Astrocyte of the spinal cord (primary cell): ENCODE measurements at regions not wholly inside any gene's neighbourhood (a gene's known extent, or its start where the extent isn't known, plus 50 kb on each side); places are given as distances from the start of the nearest gene placed in this dataset.

Experiments used
- DNase-seq: peaks from one replicate; pipeline ENCODE4 v3.0.0; 2011; ENCODE audit warnings: low read depth, low spot score
- H3K4me3 ChIP-seq: 2 replicates; pipeline ENCODE4 v1.5.1; 2011; ENCODE audit warnings: low read depth, mild to moderate bottlenecking, low read length, moderate library complexity
- in situ Hi-C: cut with HindIII; loops from 2 replicates; pipeline ENCODE4 v1.10.0; 2017; ENCODE audit warnings: low sequenced_read_pairs
- TF ChIP-seq, protein P1 (sequence below): IDR thresholded peaks from 2 replicates; pipeline ENCODE4 v1.5.1; 2012; ENCODE audit warnings: low read depth, mild to moderate bottlenecking, low read length, inconsistent platforms

DNA sequence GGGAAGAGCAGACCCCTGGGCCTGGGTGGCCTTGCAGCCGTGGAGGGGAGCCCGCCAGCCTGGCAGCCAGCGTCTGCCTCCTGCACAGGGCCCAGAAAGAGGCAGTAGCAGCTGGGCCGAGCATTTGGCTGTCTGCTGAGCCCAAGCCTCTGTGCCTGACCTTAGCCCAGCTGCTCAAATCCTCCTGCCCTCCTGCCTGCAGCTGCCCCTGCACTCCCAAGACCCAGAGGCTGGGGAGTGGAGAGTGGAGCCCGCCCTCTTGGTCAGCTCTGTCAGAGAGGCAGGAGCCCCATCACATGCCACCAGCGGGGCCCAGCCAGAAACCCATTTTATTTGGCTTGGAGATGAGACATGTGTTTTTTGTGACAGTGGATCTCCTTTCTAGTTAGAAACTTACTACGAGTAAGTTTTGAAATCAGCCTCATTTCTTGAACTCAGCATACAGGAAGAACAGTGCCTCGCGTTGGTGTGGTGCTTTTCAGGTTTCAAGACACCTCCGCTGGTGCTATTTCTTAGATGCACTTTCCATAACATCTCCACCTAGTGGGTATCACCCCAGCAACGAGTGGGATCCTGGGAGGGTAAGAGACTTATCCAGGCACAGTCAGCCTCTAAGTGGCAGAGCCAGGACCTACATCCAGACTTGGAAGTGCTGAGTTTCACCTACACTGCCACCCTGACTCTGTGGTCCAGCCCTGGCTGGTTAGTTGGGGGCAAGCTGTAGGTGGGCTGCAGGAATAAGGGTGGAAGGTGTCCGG, 477.1 kb downstream of the RPS24 start:
- DNase-seq = no peak
- in situ Hi-C loops = no loop called here
- no peak overlapping the region for H3K4me3 ChIP-seq
- TF ChIP-seq, protein P1, sequence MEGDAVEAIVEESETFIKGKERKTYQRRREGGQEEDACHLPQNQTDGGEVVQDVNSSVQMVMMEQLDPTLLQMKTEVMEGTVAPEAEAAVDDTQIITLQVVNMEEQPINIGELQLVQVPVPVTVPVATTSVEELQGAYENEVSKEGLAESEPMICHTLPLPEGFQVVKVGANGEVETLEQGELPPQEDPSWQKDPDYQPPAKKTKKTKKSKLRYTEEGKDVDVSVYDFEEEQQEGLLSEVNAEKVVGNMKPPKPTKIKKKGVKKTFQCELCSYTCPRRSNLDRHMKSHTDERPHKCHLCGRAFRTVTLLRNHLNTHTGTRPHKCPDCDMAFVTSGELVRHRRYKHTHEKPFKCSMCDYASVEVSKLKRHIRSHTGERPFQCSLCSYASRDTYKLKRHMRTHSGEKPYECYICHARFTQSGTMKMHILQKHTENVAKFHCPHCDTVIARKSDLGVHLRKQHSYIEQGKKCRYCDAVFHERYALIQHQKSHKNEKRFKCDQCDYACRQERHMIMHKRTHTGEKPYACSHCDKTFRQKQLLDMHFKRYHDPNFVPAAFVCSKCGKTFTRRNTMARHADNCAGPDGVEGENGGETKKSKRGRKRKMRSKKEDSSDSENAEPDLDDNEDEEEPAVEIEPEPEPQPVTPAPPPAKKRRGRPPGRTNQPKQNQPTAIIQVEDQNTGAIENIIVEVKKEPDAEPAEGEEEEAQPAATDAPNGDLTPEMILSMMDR = no peak

- DNase-seq = no peak
- H3K4me3 ChIP-seq = no peak overlapping the region
- TF ChIP-seq, protein P1 = no peak
- in situ Hi-C loops = no loop called here
Measured at GRCh38 chr10:78511324-78512204, 477.9 kb downstream of the RPS24 start.

GRCh38 chr10:78512205-78512550, 478.5 kb downstream of the RPS24 start:
- TF ChIP-seq, protein P1 = no peak
- no peak for DNase-seq
- in situ Hi-C loops = no loop called here
- no peak overlapping the region for H3K4me3 ChIP-seq

GRCh38 chr10:78513330-78513729, 479.7 kb downstream of the RPS24 start:
- TF ChIP-seq, protein P1 = no peak
- peak; percentile 45 for DNase-seq
- in situ Hi-C loops = no loop called here
- no peak overlapping the region for H3K4me3 ChIP-seq

- no peak overlapping the region for H3K4me3 ChIP-seq
- no peak for DNase-seq
- TF ChIP-seq, protein P1 = no peak
- in situ Hi-C loops = no loop called here
Measured at GRCh38 chr10:78513986-78514385, 480.3 kb downstream of the RPS24 start.

DNA sequence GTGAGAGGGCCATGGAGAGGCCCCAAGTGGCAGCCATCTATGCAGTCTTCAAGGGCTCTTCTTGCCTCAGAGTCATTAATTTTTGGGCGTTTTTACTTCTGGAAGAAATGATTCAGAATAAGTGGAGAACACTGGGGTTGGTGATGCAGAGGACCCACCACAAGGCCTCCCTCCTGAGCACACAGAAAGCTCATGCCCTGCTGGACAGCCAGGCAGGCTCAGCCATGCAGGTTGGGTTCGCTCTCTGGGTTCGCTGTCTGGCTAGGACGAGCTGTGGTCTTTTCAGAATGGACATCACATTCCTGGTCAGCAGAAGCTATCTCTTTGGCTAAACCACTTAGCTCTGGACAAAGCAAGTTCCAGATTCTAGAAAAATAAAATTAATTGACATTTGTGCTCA, 480.8 kb downstream of the RPS24 start:
- TF ChIP-seq, protein P1 = no peak
- in situ Hi-C loops = no loop called here
- no peak for DNase-seq
- no peak overlapping the region for H3K4me3 ChIP-seq
